ENCODE measurements at regions not wholly inside any gene's neighbourhood (a gene's known extent, or its start where the extent isn't known, plus 50 kb on each side); places are given as distances from the start of the nearest gene placed in this dataset.

DNA sequence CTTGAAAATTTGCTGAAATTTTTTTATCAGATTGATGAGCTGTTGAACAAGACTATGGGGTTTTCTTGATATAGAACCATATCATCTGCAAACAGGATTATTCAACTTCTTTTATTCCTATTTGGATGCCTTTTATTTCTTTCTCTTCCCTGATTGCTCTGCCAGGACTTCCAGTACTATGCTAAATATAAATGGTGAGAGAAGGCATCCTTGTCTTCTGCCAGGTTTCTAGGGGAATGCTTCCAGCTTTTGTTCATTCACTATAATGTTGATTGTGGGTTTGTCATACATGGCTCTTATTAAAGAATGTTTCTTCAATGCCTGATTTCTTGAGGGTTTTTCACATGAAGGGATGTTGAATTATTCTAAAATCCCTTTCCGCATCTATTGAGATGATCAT lies 1139.5 kb downstream of the FAM133A start:
- peaks cover 0 to 23% (median 3%) of the 10 kb centered on the region in 8 donors for H3K9me3 ChIP-seq

DNA sequence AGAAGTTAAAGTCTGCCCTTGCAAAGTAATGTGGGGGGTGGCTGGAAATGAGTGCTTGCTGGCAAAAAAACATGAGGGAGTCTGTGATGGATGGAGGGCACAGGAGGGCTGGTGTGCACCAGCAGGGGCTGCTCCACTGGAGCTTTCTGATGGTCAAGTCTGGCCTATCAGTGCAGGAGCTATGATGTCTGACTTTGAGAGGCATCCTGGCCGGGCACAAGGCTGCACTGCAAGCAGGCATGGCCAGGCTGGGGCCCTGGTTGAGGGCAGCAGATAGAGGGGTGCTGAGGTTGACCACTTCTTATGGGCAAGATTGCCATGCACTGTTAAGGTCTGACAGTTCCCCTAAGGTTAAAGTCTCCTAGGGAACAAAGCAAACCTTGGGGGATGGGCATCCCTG lies 1140.2 kb downstream of the FAM133A start:
- TF ChIP-seq POLR2A (IDR thresholded peaks at IDR 0.05) (no peak), POLR2AphosphoS5 (IDR thresholded peaks at IDR 0.05) (no peak)
- TF ChIP-seq, protein P1, sequence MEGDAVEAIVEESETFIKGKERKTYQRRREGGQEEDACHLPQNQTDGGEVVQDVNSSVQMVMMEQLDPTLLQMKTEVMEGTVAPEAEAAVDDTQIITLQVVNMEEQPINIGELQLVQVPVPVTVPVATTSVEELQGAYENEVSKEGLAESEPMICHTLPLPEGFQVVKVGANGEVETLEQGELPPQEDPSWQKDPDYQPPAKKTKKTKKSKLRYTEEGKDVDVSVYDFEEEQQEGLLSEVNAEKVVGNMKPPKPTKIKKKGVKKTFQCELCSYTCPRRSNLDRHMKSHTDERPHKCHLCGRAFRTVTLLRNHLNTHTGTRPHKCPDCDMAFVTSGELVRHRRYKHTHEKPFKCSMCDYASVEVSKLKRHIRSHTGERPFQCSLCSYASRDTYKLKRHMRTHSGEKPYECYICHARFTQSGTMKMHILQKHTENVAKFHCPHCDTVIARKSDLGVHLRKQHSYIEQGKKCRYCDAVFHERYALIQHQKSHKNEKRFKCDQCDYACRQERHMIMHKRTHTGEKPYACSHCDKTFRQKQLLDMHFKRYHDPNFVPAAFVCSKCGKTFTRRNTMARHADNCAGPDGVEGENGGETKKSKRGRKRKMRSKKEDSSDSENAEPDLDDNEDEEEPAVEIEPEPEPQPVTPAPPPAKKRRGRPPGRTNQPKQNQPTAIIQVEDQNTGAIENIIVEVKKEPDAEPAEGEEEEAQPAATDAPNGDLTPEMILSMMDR (IDR thresholded peaks at IDR 0.05 in 8 of 11, conservative IDR thresholded peaks at IDR 0.05 in 3 of 11): no peak
- H3K4me3 ChIP-seq: no peak overlapping the region
- WGBS, 5 donors: 41 to 78% (median 60%) methylated on average over 1 of the region's 1 CpG; no CpG with 5 or more reads in 1 of the 5 donors
- no peaks in the 10 kb centered on the region for H3K27me3 ChIP-seq (replicated peaks in 1 of 7)
- no peak overlapping the region for H3K27ac ChIP-seq
- no peaks in the 10 kb centered on the region for H3K4me1 ChIP-seq
- peak; percentile 51 for DNase-seq
- intact Hi-C loops (cut with DNase I; ENCODE audit: low total_unique reads): no loop called here
- H3K36me3 ChIP-seq: no peaks in the 10 kb centered on the region
- peaks cover 0 to 23% (median 3%) of the 10 kb centered on the region in 8 donors for H3K9me3 ChIP-seq

More for the DNA sequence above, 1139.5 kb downstream of the FAM133A start:
- no peaks in the 10 kb centered on the region for H3K36me3 ChIP-seq
- 95 to 100% (median 98%) methylated on average over 1 of the region's 1 CpG for WGBS, 5 donors
- intact Hi-C loops (cut with DNase I; ENCODE audit: low total_unique reads): no loop called here
- no peak overlapping the region for H3K27ac ChIP-seq
- TF ChIP-seq, protein P1 (IDR thresholded peaks at IDR 0.05 in 8 of 11, conservative IDR thresholded peaks at IDR 0.05 in 3 of 11): no peak
- no peak for TF ChIP-seq POLR2AphosphoS5 (IDR thresholded peaks at IDR 0.05)
- no peak for TF ChIP-seq POLR2A (IDR thresholded peaks at IDR 0.05)
- no peak for DNase-seq
- H3K4me3 ChIP-seq: no peak overlapping the region
- no peaks in the 10 kb centered on the region for H3K4me1 ChIP-seq
- no peaks in the 10 kb centered on the region for H3K27me3 ChIP-seq (replicated peaks in 1 of 7)

DNA sequence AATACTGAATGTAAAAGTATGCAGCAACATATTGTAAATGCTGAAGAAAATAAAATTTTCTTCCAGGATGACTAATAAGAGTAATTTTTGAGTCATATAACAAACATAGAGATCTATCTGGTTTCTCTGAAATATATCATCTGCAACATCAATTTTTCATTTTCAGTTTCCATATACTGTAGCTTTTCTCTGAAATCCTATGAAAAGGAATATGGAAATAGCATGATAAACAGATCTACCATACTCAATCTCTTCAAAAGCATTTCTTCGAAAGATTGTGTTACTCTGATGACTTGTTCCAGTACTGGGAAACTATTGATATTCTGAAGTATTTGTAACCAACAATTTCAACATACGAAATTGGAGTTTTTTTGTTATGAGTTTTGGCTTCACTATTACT lies 1156.7 kb downstream of the FAM133A start:
- Histone ChIP-seq H3K4me3 (no peak overlapping the region), H3K9me3 (no peaks in the 10 kb centered on the region), H3K36me3 (no peaks in the 10 kb centered on the region), H3K27ac (no peak overlapping the region), H3K27me3 (replicated peaks in 1 of 7) (no peaks in the 10 kb centered on the region), H3K4me1 (no peaks in the 10 kb centered on the region)
- no peak for DNase-seq
- 38 to 72% (median 55%) methylated on average over 2 of the region's 2 CpGs for WGBS, 5 donors
- intact Hi-C loops (cut with DNase I; ENCODE audit: low total_unique reads): no loop called here
- TF ChIP-seq POLR2AphosphoS5 (IDR thresholded peaks at IDR 0.05) (no peak), POLR2A (IDR thresholded peaks at IDR 0.05) (no peak)
- TF ChIP-seq, protein P1 (IDR thresholded peaks at IDR 0.05 in 8 of 11, conservative IDR thresholded peaks at IDR 0.05 in 3 of 11): no peak

DNA sequence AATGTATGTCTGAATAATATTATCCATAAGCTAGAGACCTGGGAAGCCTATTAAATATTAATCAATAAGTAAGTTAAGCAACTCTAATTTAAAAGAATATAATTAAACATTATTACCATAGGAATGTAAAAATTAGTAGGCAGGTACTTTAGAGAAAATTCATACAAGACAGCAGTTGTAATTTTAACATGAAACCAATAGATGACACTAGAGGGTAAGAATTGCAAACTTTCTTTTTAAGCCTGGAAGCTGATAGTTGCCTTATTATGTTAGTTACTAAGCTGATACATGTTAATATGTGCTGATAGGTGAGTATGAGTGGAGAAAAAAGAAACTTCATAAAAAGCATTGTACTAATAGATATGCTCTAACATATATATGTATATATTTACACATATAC lies 1157.4 kb downstream of the FAM133A start:
- Histone ChIP-seq H3K27ac (no peak overlapping the region), H3K36me3 (no peaks in the 10 kb centered on the region), H3K27me3 (replicated peaks in 1 of 7) (no peaks in the 10 kb centered on the region), H3K4me3 (no peak overlapping the region), H3K9me3 (no peaks in the 10 kb centered on the region), H3K4me1 (no peaks in the 10 kb centered on the region)
- intact Hi-C loops (cut with DNase I; ENCODE audit: low total_unique reads): no loop called here
- no peak for TF ChIP-seq POLR2AphosphoS5 (IDR thresholded peaks at IDR 0.05)
- TF ChIP-seq, protein P1 (IDR thresholded peaks at IDR 0.05 in 8 of 11, conservative IDR thresholded peaks at IDR 0.05 in 3 of 11): no peak
- no peak for TF ChIP-seq POLR2A (IDR thresholded peaks at IDR 0.05)
- no peak for DNase-seq

Data from spleen (tissue), 11 donors.